H1 (cell line): ENCODE measurements at regions not wholly inside any gene's neighbourhood (a gene's known extent, or its start where the extent isn't known, plus 50 kb on each side); places are given as distances from the start of the nearest gene placed in this dataset.

Source experiments
- CTCF ChIA-PET: fragments of 300-600 bp; sonication (Branson Sonifier 250); formaldehyde crosslinking; loops from one replicate; lab custom pipeline; 2021; ENCODE audit not compliant: partially characterized antibody; lab: Charles Lee
- POLR2A ChIA-PET: fragments of 300-600 bp; sonication (Branson Sonifier 250); formaldehyde crosslinking; loops from one replicate; lab custom pipeline; 2021; ENCODE audit warnings: inconsistent platforms; ENCODE audit not compliant: partially characterized antibody; lab: Charles Lee
- DNase-seq, 2 experiments: peaks; one replicate each; pipeline versions ENCODE4 v3.0.0 to v3.0.0-alpha.2; 2010 to 2022; ENCODE audit warnings: low spot score in 2 of 2, low read depth in 1 of 2, mixed read lengths in 1 of 2
- FAIRE-seq: peaks from 2 replicates; lab custom pipeline; 2011; peaks lifted over from hg19 to GRCh38; lab: Jason Lieb, UNC
- H2AFZ ChIP-seq: 2 replicates; pipeline ENCODE4 v1.8.1; 2012; ENCODE audit warnings: low read length, inconsistent platforms
- H2AK5ac ChIP-seq: 2 replicates; pipeline ENCODE4 v1.6.1; 2013; ENCODE audit warnings: low read depth, low read length
- H2BK120ac ChIP-seq: replicated peaks from 2 replicates; pipeline ENCODE3; 2013; ENCODE audit warnings: low read depth, low read length, inconsistent platforms
- H2BK12ac ChIP-seq: 2 replicates; pipeline ENCODE4 v1.6.1; 2013; ENCODE audit warnings: low read depth, low read length
- H2BK15ac ChIP-seq: 2 replicates; pipeline ENCODE4 v1.6.1; 2013; ENCODE audit warnings: low read length
- H2BK20ac ChIP-seq: 2 replicates; pipeline ENCODE4 v1.6.1; 2013; ENCODE audit warnings: low read length
- H2BK5ac ChIP-seq: 2 replicates; pipeline ENCODE4 v1.6.1; 2013; ENCODE audit warnings: low read depth, low read length
- H3K14ac ChIP-seq: 2 replicates; pipeline ENCODE4 v1.6.1; 2013; ENCODE audit warnings: inconsistent platforms; ENCODE audit not compliant: insufficient read length
- H3K18ac ChIP-seq: 2 replicates; pipeline ENCODE4 v1.6.1; 2013; ENCODE audit warnings: low read length; ENCODE audit errors: extremely low read depth
- H3K23ac ChIP-seq: 2 replicates; pipeline ENCODE4 v1.6.1; 2013; ENCODE audit warnings: inconsistent platforms; ENCODE audit not compliant: insufficient read length
- H3K23me2 ChIP-seq: 2 replicates; pipeline ENCODE4 v1.6.1; 2013; ENCODE audit warnings: low read depth, low read length
- H3K27ac ChIP-seq: 2 replicates; pipeline ENCODE4 v1.6.1; 2011; ENCODE audit warnings: low read depth, low read length, inconsistent platforms
- H3K27me3 ChIP-seq, 4 experiments: replicated peaks in 1 of 4; 1 replicate in 1 of 4; 2 replicates in 3 of 4; pipeline versions ENCODE4 v1.6.1 to v1.8.1; 2011 to 2013; ENCODE audit warnings: low read length in 3 of 4, mild to moderate bottlenecking in 3 of 4, inconsistent platforms in 2 of 4, mixed read lengths in 2 of 4, moderate library complexity in 1 of 4; ENCODE audit not compliant: control insufficient read depth in 3 of 4, insufficient read depth in 3 of 4; ENCODE audit errors: extremely low read depth in 1 of 4
- H3K36me3 ChIP-seq, 4 experiments: 2 replicates each; pipeline versions ENCODE4 v1.6.1 to v1.8.1; 2011 to 2013; ENCODE audit warnings: mild to moderate bottlenecking in 4 of 4, low read length in 3 of 4, moderate library complexity in 2 of 4, control low read depth in 1 of 4, inconsistent platforms in 1 of 4; ENCODE audit not compliant: insufficient read depth in 4 of 4, control insufficient read depth in 2 of 4
- H3K4ac ChIP-seq: replicated peaks from 2 replicates; pipeline ENCODE3; 2013; ENCODE audit warnings: low read length, low read depth, mixed read lengths, inconsistent platforms; ENCODE audit not compliant: insufficient read length
- H3K4me1 ChIP-seq, 4 experiments: replicated peaks in 1 of 4; 1 replicate in 1 of 4; 2 replicates in 3 of 4; pipeline versions ENCODE4 v1.6.1 to v1.8.1; 2011 to 2013; ENCODE audit warnings: low read length in 3 of 4, inconsistent platforms in 2 of 4, mixed read lengths in 1 of 4; ENCODE audit not compliant: insufficient read depth in 4 of 4, control insufficient read depth in 3 of 4
- H3K4me2 ChIP-seq, 2 experiments: 2 replicates each; pipeline versions ENCODE4 v1.6.1 to v1.8.1; 2011 to 2013; ENCODE audit warnings: low read depth in 2 of 2, low read length in 2 of 2, control low read depth in 1 of 2, inconsistent platforms in 1 of 2, mild to moderate bottlenecking in 1 of 2; ENCODE audit not compliant: insufficient read depth in 1 of 2
- H3K4me3 ChIP-seq, 4 experiments: fragments of 200-600, 300-600 bp in 1 of 4; sonication (generic), shearing (Covaris generic), sonication (Bioruptor Twin) in 1 of 4; 2 replicates each; pipeline versions ENCODE4 v1.5.1 to v1.8.1; 2011 to 2016; ENCODE audit warnings: low read length in 4 of 4, low read depth in 3 of 4, control low read depth in 2 of 4, inconsistent platforms in 2 of 4, mild to moderate bottlenecking in 2 of 4, mixed read lengths in 1 of 4, moderate library complexity in 1 of 4; ENCODE audit not compliant: insufficient read depth in 2 of 4; ENCODE audit errors: extremely low read depth in 1 of 4
- H3K56ac ChIP-seq: replicated peaks from 2 replicates; pipeline ENCODE3; 2013; ENCODE audit warnings: low read depth, mild to moderate bottlenecking, mixed read lengths, low read length, inconsistent platforms; ENCODE audit not compliant: insufficient read length
- H3K79me1 ChIP-seq: 2 replicates; pipeline ENCODE4 v1.6.1; 2013; ENCODE audit warnings: low read depth, low read length, control low read depth
- H3K79me2 ChIP-seq, 2 experiments: 2 replicates each; pipeline versions ENCODE4 v1.6.1 to v1.8.1; 2012 to 2013; ENCODE audit warnings: low read length in 2 of 2, mild to moderate bottlenecking in 2 of 2, inconsistent platforms in 1 of 2; ENCODE audit not compliant: insufficient read depth in 2 of 2, control insufficient read depth in 1 of 2
- H3K9ac ChIP-seq, 4 experiments: replicated peaks in 1 of 4; 1 replicate in 1 of 4; 2 replicates in 3 of 4; pipeline versions ENCODE4 v1.6.1 to v1.8.1; 2011 to 2013; ENCODE audit warnings: low read depth in 3 of 4, low read length in 3 of 4, control low read depth in 2 of 4, mild to moderate bottlenecking in 2 of 4, moderate library complexity in 2 of 4, inconsistent platforms in 1 of 4; ENCODE audit errors: extremely low read depth in 1 of 4
- H3K9me3 ChIP-seq, 2 experiments: 2 replicates each; pipeline versions ENCODE4 v1.6.1 to v1.8.1; 2012 to 2013; ENCODE audit warnings: mild to moderate bottlenecking in 2 of 2, moderate library complexity in 2 of 2, control low read depth in 1 of 2, inconsistent platforms in 1 of 2, low read depth in 1 of 2, low read length in 1 of 2, mixed read lengths in 1 of 2; ENCODE audit not compliant: insufficient read depth in 2 of 2
- H4K20me1 ChIP-seq, 2 experiments: replicated peaks in 1 of 2; 2 replicates each; pipeline versions ENCODE3 to v1.8.1; 2011 to 2013; ENCODE audit warnings: inconsistent platforms in 2 of 2, low read length in 2 of 2, mild to moderate bottlenecking in 1 of 2; ENCODE audit not compliant: insufficient read depth in 2 of 2, control insufficient read depth in 1 of 2
- H4K5ac ChIP-seq: 2 replicates; pipeline ENCODE4 v1.6.1; 2013; ENCODE audit warnings: low read length, low read depth, mixed read lengths, inconsistent platforms; ENCODE audit not compliant: insufficient read length
- H4K8ac ChIP-seq: 2 replicates; pipeline ENCODE4 v1.8.0; 2013; ENCODE audit warnings: mild to moderate bottlenecking, moderate library complexity, low read length, inconsistent platforms; ENCODE audit not compliant: insufficient read depth; ENCODE audit errors: extremely low read depth
- H4K91ac ChIP-seq: replicated peaks from 2 replicates; pipeline ENCODE3; 2013; ENCODE audit warnings: low read length, mixed read lengths, inconsistent platforms; ENCODE audit not compliant: insufficient read length
- CBX8 ChIP-seq: fragments of 300-800, 300-1000 bp; sonication (generic); IDR thresholded peaks from 2 replicates; pipeline ENCODE4 v1.7.1; 2016; ENCODE audit warnings: low read depth, low read length, borderline replicate concordance
- CREB1 ChIP-seq: IDR thresholded peaks from 2 replicates; pipeline ENCODE4 v1.6.1; 2012; ENCODE audit warnings: inconsistent platforms
- PHF8 ChIP-seq: fragments of 200-600 bp; sonication (generic); conservative IDR thresholded peaks from 2 replicates; pipeline ENCODE4 v1.7.1; 2012; ENCODE audit warnings: low read depth, mild to moderate bottlenecking, inconsistent platforms, low read length, moderate library complexity
- POLR2A ChIP-seq, 2 experiments: IDR thresholded peaks; 1 replicate in 1 of 2; 2 replicates in 1 of 2; pipeline ENCODE4 v1.6.1; 2011; ENCODE audit warnings: low read depth in 2 of 2, low read length in 2 of 2, mild to moderate bottlenecking in 2 of 2; ENCODE audit errors: control extremely low read depth in 1 of 2
- WGBS, 2 experiments: shearing (Covaris generic) in 1 of 2; methylation state at CpG; one replicate each; pipeline versions ENCODE4 v1.1.6 to v1.1.7; 2013 to 2015; ENCODE audit warnings: low lambda C conversion rate in 2 of 2, mixed read lengths in 2 of 2, inconsistent platforms in 1 of 2, low coverage in 1 of 2, missing lambda C conversion rate in 1 of 2; ENCODE audit not compliant: insufficient replicate concordance in 2 of 2, insufficient coverage in 1 of 2, insufficient read length in 1 of 2; ENCODE audit errors: extremely low coverage in 1 of 2, missing lambda C conversion rate in 1 of 2; 5-methylcytosine and 5-hydroxymethylcytosine counted together

DNA sequence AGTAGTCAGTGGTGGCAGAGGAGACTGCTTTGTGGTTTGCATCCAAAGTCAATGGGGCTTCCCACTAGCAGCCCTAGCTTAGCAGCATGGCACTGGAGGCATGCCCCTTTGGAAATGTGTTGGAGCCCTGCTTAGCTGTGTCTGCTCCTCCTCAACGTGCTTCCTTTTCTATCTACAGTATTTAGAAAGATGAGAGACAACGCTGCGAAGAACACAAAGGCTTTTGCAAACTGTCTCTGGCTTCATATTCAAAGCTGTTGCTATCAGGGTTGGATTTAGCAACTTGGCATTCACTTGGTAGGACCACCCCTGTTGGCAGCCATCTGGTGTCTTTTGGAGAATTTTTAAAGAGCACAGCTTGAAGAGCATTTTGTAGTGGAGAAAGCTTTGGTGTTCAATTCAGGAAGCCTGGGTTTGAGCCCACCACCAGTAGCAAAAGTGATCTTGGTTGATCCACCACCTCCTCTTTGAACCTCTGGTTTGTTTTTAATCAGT, 82.1 kb upstream of the CCDC196 start:
- H2AFZ ChIP-seq: no peak overlapping the region
- H2BK120ac ChIP-seq: no peak overlapping the region
- no peak overlapping the region for H3K18ac ChIP-seq
- no peaks in the 10 kb centered on the region; a peak in 1 of 7 replicates for H3K4me1 ChIP-seq
- no peak overlapping the region for H3K4me3 ChIP-seq
- WGBS, 2 experiments: 95% methylated on average over 3 of the region's 3 CpGs; no CpG with 5 or more reads in 1 of the 2 experiments
- no peaks in the 10 kb centered on the region for H4K20me1 ChIP-seq
- H3K27ac ChIP-seq: no peak overlapping the region
- H4K91ac ChIP-seq: no peak overlapping the region
- H4K8ac ChIP-seq: no peak overlapping the region
- no peaks in the 10 kb centered on the region for H3K23me2 ChIP-seq
- no peaks in the 10 kb centered on the region for H3K79me1 ChIP-seq
- FAIRE-seq (no peak), DNase-seq (no peak)
- H3K56ac ChIP-seq: no peak overlapping the region
- H2BK20ac ChIP-seq: no peak overlapping the region
- ChIA-PET POLR2A (no interaction called here), CTCF (interaction anchor here (0.6 to 4.6 kb wide), 13 partner anchors 9 to 1147 kb away, joined by 3 to 35 read pairs (median 4); no protein-coding TSS in a partner anchor)
- no peaks in the 10 kb centered on the region for H3K36me3 ChIP-seq
- no peak overlapping the region for H4K5ac ChIP-seq
- H3K4ac ChIP-seq: no peak overlapping the region
- H3K9me3 ChIP-seq: no peaks in the 10 kb centered on the region
- no peak overlapping the region for H3K14ac ChIP-seq
- no peak overlapping the region for H3K23ac ChIP-seq
- H3K27me3 ChIP-seq: no peaks in the 10 kb centered on the region
- no peak overlapping the region for H2BK15ac ChIP-seq
- H3K9ac ChIP-seq: no peak overlapping the region
- H2AK5ac ChIP-seq: no peak overlapping the region
- no peak overlapping the region for H2BK12ac ChIP-seq
- H3K4me2 ChIP-seq: no peak overlapping the region
- H2BK5ac ChIP-seq: no peak overlapping the region
- no peaks in the 10 kb centered on the region for H3K79me2 ChIP-seq
- TF ChIP-seq PHF8 (no peak), CBX8 (no peak), CREB1 (no peak), POLR2A (IDR thresholded peaks at IDR 0.05; ENCODE audit: control extremely low read depth in 1 of 2, low read depth in 2 of 2, low read length in 2 of 2) (no peak)
